GM21367 (cell line): ENCODE measurements at regions not wholly inside any gene's neighbourhood (a gene's known extent, or its start where the extent isn't known, plus 50 kb on each side); places are given as distances from the start of the nearest gene placed in this dataset.
"Not testable (repeated sequence)": the region's sequence is repeated elsewhere in the genome, so short reads cannot be mapped to it uniquely, and the experiment has no call there.

Experiments
- ATAC-seq: cut with Tn5 transposase; IDR thresholded peaks from one replicate; pipeline ENCODE4 v1.9.1; 2021; ENCODE audit not compliant: unreplicated experiment

GRCh38 chr21:19493437-19494241 is 1090.1 kb upstream of the TMPRSS15 start:
- not testable (repeated sequence) for ATAC-seq

- ATAC-seq, result no peak
Measured at GRCh38 chr21:19501115-19501514, 1097.5 kb upstream of the TMPRSS15 start.

DNA sequence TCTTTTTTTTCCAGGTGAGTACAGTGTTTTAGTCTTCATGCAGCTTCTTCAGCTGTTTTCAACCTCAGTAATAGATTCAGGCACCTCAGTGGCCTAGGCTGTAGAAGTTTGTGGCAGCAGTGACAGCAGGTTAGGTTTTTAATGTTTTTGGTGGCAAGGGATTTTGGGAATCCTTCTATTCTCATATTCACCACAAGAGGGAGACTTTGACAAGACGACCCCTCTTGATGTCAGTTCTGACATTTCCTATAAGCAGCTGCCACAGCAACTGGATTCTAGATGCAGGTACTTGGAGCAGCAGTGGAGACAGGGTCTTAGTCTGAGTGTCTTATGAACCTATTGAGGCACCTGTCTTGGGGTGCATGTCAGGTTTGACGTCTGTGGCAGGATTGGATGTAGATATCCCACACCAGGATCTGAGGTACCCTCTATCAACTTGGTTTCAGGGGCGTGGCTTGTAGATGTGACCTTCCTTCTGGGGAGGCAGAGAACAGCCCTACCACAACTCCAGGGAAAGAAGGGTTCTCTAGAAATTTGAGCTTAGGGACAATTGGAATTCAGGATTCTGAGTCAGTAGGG is 1104.2 kb upstream of the TMPRSS15 start:
- ATAC-seq, result no peak

- ATAC-seq, result no peak
Measured at GRCh38 chr21:19508442-19508841, 1104.9 kb upstream of the TMPRSS15 start.

DNA sequence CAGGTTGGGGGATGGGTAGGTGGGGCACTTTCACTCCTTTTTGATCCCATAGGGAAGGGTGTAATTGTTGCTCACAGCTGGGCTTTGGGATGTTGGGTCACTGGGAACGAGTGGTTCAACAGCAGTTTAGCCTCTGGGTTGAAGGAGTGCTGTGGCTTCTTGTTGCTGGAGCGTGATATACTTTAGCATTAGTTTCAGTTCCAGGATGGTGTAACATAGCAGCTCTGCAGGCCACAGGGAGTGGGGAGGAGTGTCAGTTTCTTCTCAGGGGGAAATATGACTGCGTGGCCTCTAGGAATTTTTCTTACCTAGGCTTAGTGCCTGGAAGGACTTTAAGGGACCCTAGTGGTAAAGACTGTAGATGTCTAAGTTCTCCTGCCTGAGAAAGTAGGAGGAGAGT is 1105.3 kb upstream of the TMPRSS15 start:
- no peak for ATAC-seq

- ATAC-seq, result no peak
Measured at GRCh38 chr21:19510057-19510456, 1106.5 kb upstream of the TMPRSS15 start.

GRCh38 chr21:19510653-19511052 is 1107.1 kb upstream of the TMPRSS15 start:
- no peak for ATAC-seq

GRCh38 chr21:19522381-19522780 is 1118.8 kb upstream of the TMPRSS15 start:
- ATAC-seq, result no peak

DNA sequence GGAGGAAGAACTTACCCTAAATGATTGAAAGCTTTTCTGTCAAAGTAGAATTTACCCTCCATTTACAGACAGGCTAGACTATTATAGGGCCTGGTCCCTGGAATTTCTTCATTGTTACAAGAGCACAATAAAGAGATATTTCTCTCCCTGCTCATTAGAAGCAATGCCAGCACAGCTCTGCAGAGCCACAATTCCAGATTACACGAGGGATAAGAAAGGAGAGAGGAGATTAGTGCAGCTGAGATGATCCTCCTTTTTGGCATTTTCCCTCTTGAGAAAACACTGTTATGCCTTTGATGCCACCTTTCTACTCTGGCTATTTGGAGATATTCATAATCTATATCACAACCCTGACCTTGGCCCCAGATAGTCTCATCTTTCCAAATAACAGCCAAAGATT is 1119.5 kb upstream of the TMPRSS15 start:
- ATAC-seq, result no peak

DNA sequence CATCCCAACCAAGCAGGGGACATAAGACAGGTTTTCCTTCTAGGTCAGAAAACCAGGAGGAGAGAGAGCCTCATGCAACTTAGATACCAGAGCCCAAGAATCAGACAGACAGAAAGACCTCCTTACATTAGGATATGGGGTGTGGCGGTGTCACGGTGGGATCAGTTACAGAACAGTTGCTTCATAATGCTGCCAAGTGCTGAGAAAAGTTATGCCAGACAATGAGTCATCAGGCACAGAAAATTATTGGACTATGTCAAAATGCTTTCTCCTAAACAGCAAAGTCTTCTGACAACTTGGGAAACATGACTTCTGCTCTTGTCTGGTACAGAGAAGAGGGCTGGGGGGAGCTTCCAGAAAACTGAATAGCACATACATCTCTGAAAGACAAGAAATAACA is 1120.2 kb upstream of the TMPRSS15 start:
- no peak for ATAC-seq

DNA sequence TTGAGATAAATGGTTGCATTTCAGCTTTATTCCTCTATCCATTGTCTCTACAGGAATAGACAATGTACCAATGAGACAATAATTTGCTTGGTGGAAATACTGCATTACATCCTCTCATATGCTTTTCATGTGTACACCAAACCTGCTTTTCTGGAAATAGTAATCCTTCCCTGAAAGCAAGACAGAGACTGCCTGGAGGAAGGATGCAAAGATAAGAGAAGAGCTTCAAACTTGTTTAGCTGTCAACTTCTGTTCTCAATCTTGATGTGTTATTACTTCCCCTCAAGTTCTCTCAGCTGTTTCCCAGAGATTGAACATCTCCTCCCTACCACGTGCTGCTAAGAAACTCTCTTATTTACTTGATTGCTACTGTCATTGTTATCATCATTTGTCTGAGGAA is 1125.4 kb upstream of the TMPRSS15 start:
- ATAC-seq, result no peak

DNA sequence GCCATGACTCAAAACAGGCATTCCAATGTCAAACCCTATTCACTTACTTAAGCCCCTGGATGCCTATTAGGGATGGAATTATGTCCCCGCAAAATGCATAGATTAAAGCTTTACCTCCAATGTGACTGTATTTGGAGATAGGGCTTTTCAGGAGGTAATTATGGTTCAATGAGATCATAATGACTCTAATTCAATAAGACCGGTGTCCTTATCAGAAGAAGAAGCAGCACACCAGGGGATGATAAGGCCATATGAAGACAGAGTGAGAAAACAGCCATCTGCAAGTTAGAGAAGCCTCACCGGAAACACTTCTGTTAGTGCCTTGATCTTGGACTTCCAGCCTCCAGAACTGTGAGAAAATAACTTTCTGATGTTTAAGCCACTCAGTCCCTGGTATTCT is 1131.8 kb upstream of the TMPRSS15 start:
- ATAC-seq, result no peak

DNA sequence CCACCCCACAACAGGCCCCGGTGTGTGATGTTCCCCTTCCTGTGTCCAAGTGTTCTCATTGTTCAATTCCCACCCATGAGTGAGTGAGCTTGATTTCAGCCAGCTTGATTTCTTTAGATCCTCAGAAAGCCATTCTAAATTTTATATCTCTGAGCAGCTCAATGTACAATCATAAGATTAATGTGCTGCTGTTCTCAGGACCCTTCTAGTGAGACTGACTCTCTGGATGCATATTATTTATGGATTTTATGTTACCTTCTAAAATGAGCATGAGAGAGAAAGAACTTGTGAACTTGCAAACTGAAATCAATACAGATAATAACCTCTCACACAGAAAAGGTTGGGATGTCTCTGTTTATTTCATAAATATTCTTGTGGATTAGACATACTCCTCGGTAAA is 1133.5 kb upstream of the TMPRSS15 start:
- no peak for ATAC-seq

GRCh38 chr21:19540287-19540686 is 1136.7 kb upstream of the TMPRSS15 start:
- no peak for ATAC-seq

- no peak for ATAC-seq
Measured at GRCh38 chr21:19541602-19542001, 1138.0 kb upstream of the TMPRSS15 start.

DNA sequence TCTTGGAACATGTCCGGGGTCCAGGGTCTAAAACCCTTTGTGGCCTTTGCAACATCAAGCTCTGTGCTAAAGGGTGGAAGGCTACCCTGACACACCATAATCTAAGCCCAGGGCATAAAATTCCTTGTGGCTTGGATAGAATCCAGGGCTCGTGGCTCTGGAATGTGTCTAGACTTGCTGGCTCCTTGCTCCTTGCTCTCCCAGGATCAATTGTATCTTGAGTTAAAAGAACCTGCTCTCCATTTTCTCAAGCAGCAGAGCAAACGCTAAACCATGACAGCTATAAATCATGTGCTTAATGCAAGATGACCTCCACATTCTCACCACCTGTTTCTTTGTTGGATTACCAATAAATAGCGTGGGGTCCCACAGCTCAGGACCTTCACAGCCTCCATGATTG is 1140.9 kb upstream of the TMPRSS15 start:
- ATAC-seq, result not testable (repeated sequence)

- no peak for ATAC-seq
Measured at GRCh38 chr21:19547951-19548840, 1144.6 kb upstream of the TMPRSS15 start.

- ATAC-seq, result no peak
Measured at GRCh38 chr21:19553919-19554615, 1150.5 kb upstream of the TMPRSS15 start.

GRCh38 chr21:19557046-19557445 is 1153.5 kb upstream of the TMPRSS15 start:
- no peak for ATAC-seq

DNA sequence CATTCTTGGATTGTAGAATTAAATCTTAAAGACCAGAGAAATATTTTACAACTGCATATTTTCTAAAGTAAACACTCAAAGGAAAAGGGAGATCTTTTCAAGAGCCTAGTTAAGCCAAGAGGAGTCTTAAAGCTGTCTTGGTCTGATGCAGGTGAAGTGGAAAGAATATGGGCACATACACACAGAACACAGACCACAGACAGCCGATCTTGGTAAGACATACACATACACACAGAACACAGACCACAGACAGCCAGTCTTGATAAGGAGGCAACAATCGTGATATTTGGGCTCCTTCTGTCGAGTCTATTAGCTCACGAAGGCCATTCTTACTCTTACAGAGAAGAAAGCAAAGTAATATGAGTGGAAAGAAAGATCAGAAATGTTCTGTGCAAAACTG is 1153.9 kb upstream of the TMPRSS15 start:
- ATAC-seq, result no peak

DNA sequence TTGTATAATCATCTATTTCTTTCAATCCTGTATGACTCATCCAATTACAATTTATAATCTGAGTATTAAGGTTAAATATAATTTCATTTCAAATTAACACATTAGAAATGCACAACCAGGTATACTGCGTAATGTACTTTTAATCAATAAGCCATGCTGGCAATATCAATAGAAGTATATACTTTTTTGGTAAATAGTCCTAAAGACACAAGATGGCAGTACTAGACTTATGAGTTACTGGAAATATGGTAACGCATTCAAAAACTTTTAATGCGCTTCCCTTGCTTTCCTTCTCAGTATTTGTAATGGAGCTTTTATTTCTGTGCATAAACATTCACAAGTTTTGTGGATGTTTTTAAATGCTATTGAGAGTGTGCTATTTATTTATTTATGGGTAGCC is 1162.0 kb upstream of the TMPRSS15 start:
- ATAC-seq, result no peak
